Keratinocyte (primary cell): ENCODE measurements at regions not wholly inside any gene's neighbourhood (a gene's known extent, or its start where the extent isn't known, plus 50 kb on each side); places are given as distances from the start of the nearest gene placed in this dataset.

Experiments
- CTCF ChIP-seq, 3 experiments: IDR thresholded peaks in 1 of 3; conservative IDR thresholded peaks in 1 of 3; optimal IDR thresholded peaks in 1 of 3; 2 replicates in 2 of 3; 3 replicates in 1 of 3; pipeline versions ENCODE3 to v1.5.1; 2011; ENCODE audit warnings: low read length in 3 of 3, mild to moderate bottlenecking in 3 of 3, moderate library complexity in 2 of 3, control low read depth in 1 of 3, inconsistent platforms in 1 of 3; ENCODE audit not compliant: insufficient read depth in 2 of 3; ENCODE audit errors: extremely low read depth in 1 of 3
- EZH2 ChIP-seq: IDR thresholded peaks from one replicate; pipeline ENCODE4 v1.6.1; 2012; ENCODE audit warnings: inconsistent platforms, mild to moderate bottlenecking, low read length, moderate library complexity

GRCh38 chr15:98523912-98524662 is 124.3 kb upstream of the IGF1R start:
- TF ChIP-seq CTCF (optimal IDR thresholded peaks at IDR 0.05 in 1 of 3, IDR thresholded peaks at IDR 0.05 in 1 of 3, conservative IDR thresholded peaks at IDR 0.05 in 1 of 3; ENCODE audit: extremely low read depth in 1 of 3, insufficient read depth in 2 of 3, low read length in 3 of 3) (no peak), EZH2 (no peak)
